ENCODE measurements at regions not wholly inside any gene's neighbourhood (a gene's known extent, or its start where the extent isn't known, plus 50 kb on each side); places are given as distances from the start of the nearest gene placed in this dataset.

- TF ChIP-seq CHD7 (IDR thresholded peaks at IDR 0.05; ENCODE audit: insufficient replicate concordance, low read length) (no peak), FOSL1 (IDR thresholded peaks at IDR 0.05; ENCODE audit: insufficient read depth, low read depth, low read length) (no peak), ZNF274 (IDR thresholded peaks at IDR 0.05; ENCODE audit: borderline replicate concordance, extremely low read depth, low read length) (no peak), MAFK (IDR thresholded peaks at IDR 0.05; ENCODE audit: low read depth, low read length) (no peak)
Measured at GRCh38 chr19:31810536-31811109, 461.4 kb upstream of the TSHZ3 start (continued).
